Stimulated activated effector memory CD8-positive, alpha-beta T cell treated with anti-CD3 and anti-CD28 coated beads, Interleukin-12 subunit alpha, Interleukin-12 subunit beta, amount 100 ng/mL, for 72 hours (primary cell): ENCODE measurements at regions not wholly inside any gene's neighbourhood (a gene's known extent, or its start where the extent isn't known, plus 50 kb on each side); places are given as distances from the start of the nearest gene placed in this dataset.

Experiments used
- ATAC-seq: fragments of 150-1000 bp; cut with Tn5 transposase; 2 replicates; pipeline ENCODE4 v1.10.0; 2021
- DNase-seq, 2 donors: peaks; one replicate each; pipeline ENCODE4 v3.0.0; 2021 to 2022; ENCODE audit warnings: low spot score in 2 of 2
- H3K27ac Mint-ChIP-seq: one replicate; pipeline ENCODE4 v1.8.0; 2022; ENCODE audit warnings: mild to moderate bottlenecking, mixed read lengths
- H3K36me3 Mint-ChIP-seq: one replicate; pipeline ENCODE4 v1.8.0; 2022; ENCODE audit warnings: mild to moderate bottlenecking, mixed read lengths
- H3K4me1 Mint-ChIP-seq: one replicate; pipeline ENCODE4 v1.8.0; 2022; ENCODE audit warnings: mixed read lengths
- H3K4me3 Mint-ChIP-seq: one replicate; pipeline ENCODE4 v1.8.0; 2022; ENCODE audit warnings: mild to moderate bottlenecking, mixed read lengths
- H3K9me3 Mint-ChIP-seq: one replicate; pipeline ENCODE4 v1.8.0; 2022; ENCODE audit warnings: mixed read lengths

GRCh38 chr1:67582625-67583461 is 102.2 kb upstream of the GADD45A start:
- no peak overlapping the region for H3K27ac Mint-ChIP-seq
- no peaks in the 10 kb centered on the region for H3K4me1 Mint-ChIP-seq
- DNase-seq (no peak), ATAC-seq (no peak)
- H3K4me3 Mint-ChIP-seq: no peak overlapping the region
- no peaks in the 10 kb centered on the region for H3K36me3 Mint-ChIP-seq
- no peaks in the 10 kb centered on the region for H3K9me3 Mint-ChIP-seq

GRCh38 chr1:67583462-67583950 is 101.5 kb upstream of the GADD45A start:
- Mint-ChIP-seq H3K36me3 (no peaks in the 10 kb centered on the region), H3K4me3 (no peak overlapping the region), H3K27ac (no peak overlapping the region), H3K4me1 (no peaks in the 10 kb centered on the region), H3K9me3 (no peaks in the 10 kb centered on the region)
- ATAC-seq (no peak), DNase-seq (no peak)

GRCh38 chr1:67584938-67585337 is 100.1 kb upstream of the GADD45A start:
- Mint-ChIP-seq H3K27ac (no peak overlapping the region), H3K9me3 (no peaks in the 10 kb centered on the region), H3K4me1 (no peaks in the 10 kb centered on the region), H3K36me3 (no peaks in the 10 kb centered on the region), H3K4me3 (no peak overlapping the region)
- DNase-seq: no peak
- ATAC-seq: no peak

- DNase-seq (no peak), ATAC-seq (no peak)
- Mint-ChIP-seq H3K27ac (no peak overlapping the region), H3K9me3 (no peaks in the 10 kb centered on the region), H3K4me3 (no peak overlapping the region), H3K4me1 (no peaks in the 10 kb centered on the region), H3K36me3 (no peaks in the 10 kb centered on the region)
Observed at GRCh38 chr1:67586596-67586995, 98.4 kb upstream of the GADD45A start.

- H3K36me3 Mint-ChIP-seq: no peaks in the 10 kb centered on the region
- ATAC-seq (no peak), DNase-seq (no peak)
- H3K27ac Mint-ChIP-seq: no peak overlapping the region
- no peaks in the 10 kb centered on the region for H3K9me3 Mint-ChIP-seq
- no peak overlapping the region for H3K4me3 Mint-ChIP-seq
- H3K4me1 Mint-ChIP-seq: no peaks in the 10 kb centered on the region
Observed at GRCh38 chr1:67588178-67588855, 96.7 kb upstream of the GADD45A start.

- DNase-seq (no peak), ATAC-seq (no peak)
- Mint-ChIP-seq H3K9me3 (no peaks in the 10 kb centered on the region), H3K4me1 (no peaks in the 10 kb centered on the region), H3K27ac (no peak overlapping the region), H3K4me3 (no peak overlapping the region), H3K36me3 (no peaks in the 10 kb centered on the region)
Observed at GRCh38 chr1:67589519-67590233, 95.3 kb upstream of the GADD45A start.

- Mint-ChIP-seq H3K4me3 (no peak overlapping the region), H3K36me3 (no peaks in the 10 kb centered on the region), H3K4me1 (no peaks in the 10 kb centered on the region), H3K9me3 (no peaks in the 10 kb centered on the region), H3K27ac (no peak overlapping the region)
- DNase-seq (no peak), ATAC-seq (no peak)
Observed at GRCh38 chr1:67590329-67590728, 94.7 kb upstream of the GADD45A start.

- Mint-ChIP-seq H3K36me3 (no peaks in the 10 kb centered on the region), H3K27ac (no peak overlapping the region), H3K4me3 (no peak overlapping the region), H3K9me3 (no peaks in the 10 kb centered on the region), H3K4me1 (no peaks in the 10 kb centered on the region)
- DNase-seq: no peak
- ATAC-seq: no peak
Observed at GRCh38 chr1:67594764-67595163, 90.2 kb upstream of the GADD45A start.

- H3K4me1 Mint-ChIP-seq: no peaks in the 10 kb centered on the region
- no peak overlapping the region for H3K27ac Mint-ChIP-seq
- ATAC-seq: no peak
- H3K36me3 Mint-ChIP-seq: no peaks in the 10 kb centered on the region
- no peak overlapping the region for H3K4me3 Mint-ChIP-seq
- DNase-seq: no peak
- no peaks in the 10 kb centered on the region for H3K9me3 Mint-ChIP-seq
Observed at GRCh38 chr1:67596674-67597073, 88.3 kb upstream of the GADD45A start.

GRCh38 chr1:67597336-67597735 is 87.7 kb upstream of the GADD45A start:
- Mint-ChIP-seq H3K36me3 (no peaks in the 10 kb centered on the region), H3K27ac (no peak overlapping the region), H3K4me1 (no peaks in the 10 kb centered on the region), H3K4me3 (no peak overlapping the region), H3K9me3 (no peaks in the 10 kb centered on the region)
- ATAC-seq: peak; percentile 76
- no peak for DNase-seq

- no peak for DNase-seq
- Mint-ChIP-seq H3K9me3 (no peaks in the 10 kb centered on the region), H3K36me3 (no peaks in the 10 kb centered on the region), H3K4me3 (no peak overlapping the region), H3K4me1 (no peaks in the 10 kb centered on the region), H3K27ac (no peak overlapping the region)
- no peak for ATAC-seq
Observed at GRCh38 chr1:67599085-67599484, 85.9 kb upstream of the GADD45A start.

- Mint-ChIP-seq H3K36me3 (no peaks in the 10 kb centered on the region), H3K27ac (no peak overlapping the region), H3K4me3 (no peak overlapping the region), H3K9me3 (no peaks in the 10 kb centered on the region), H3K4me1 (no peaks in the 10 kb centered on the region)
- ATAC-seq (no peak), DNase-seq (no peak)
Observed at GRCh38 chr1:67601539-67601938, 83.5 kb upstream of the GADD45A start.

- no peak overlapping the region for H3K27ac Mint-ChIP-seq
- no peak for ATAC-seq
- no peaks in the 10 kb centered on the region for H3K9me3 Mint-ChIP-seq
- no peaks in the 10 kb centered on the region for H3K36me3 Mint-ChIP-seq
- no peaks in the 10 kb centered on the region for H3K4me1 Mint-ChIP-seq
- no peak overlapping the region for H3K4me3 Mint-ChIP-seq
- no peak for DNase-seq
Observed at GRCh38 chr1:67601955-67602354, 83.0 kb upstream of the GADD45A start.

GRCh38 chr1:67604778-67605177 is 80.2 kb upstream of the GADD45A start:
- Mint-ChIP-seq H3K27ac (no peak overlapping the region), H3K4me3 (no peak overlapping the region), H3K9me3 (no peaks in the 10 kb centered on the region), H3K4me1 (no peaks in the 10 kb centered on the region), H3K36me3 (no peaks in the 10 kb centered on the region)
- no peak for DNase-seq
- no peak for ATAC-seq

GRCh38 chr1:67605209-67605780 is 79.7 kb upstream of the GADD45A start:
- Mint-ChIP-seq H3K36me3 (no peaks in the 10 kb centered on the region), H3K27ac (no peak overlapping the region), H3K9me3 (no peaks in the 10 kb centered on the region), H3K4me1 (no peaks in the 10 kb centered on the region), H3K4me3 (no peak overlapping the region)
- DNase-seq (no peak), ATAC-seq (no peak)
